A549 (cell line): ENCODE measurements at regions not wholly inside any gene's neighbourhood (a gene's known extent, or its start where the extent isn't known, plus 50 kb on each side); places are given as distances from the start of the nearest gene placed in this dataset.

ENCODE experiments used
- BHLHE40 ChIP-seq: IDR thresholded peaks from 2 replicates; pipeline ENCODE4 v1.6.1; 2012; ENCODE audit warnings: low read depth, low read length, inconsistent platforms
- CBX2 ChIP-seq: fragments of 200-600 bp; sonication (generic); IDR thresholded peaks from 2 replicates; pipeline ENCODE4 v1.6.1; 2016; ENCODE audit warnings: low read depth, mild to moderate bottlenecking, borderline replicate concordance
- CEBPB ChIP-seq, 2 experiments: fragments of >200 bp in 1 of 2; sonication (Bioruptor Twin) in 1 of 2; formaldehyde crosslinking in 1 of 2; IDR thresholded peaks; 2 replicates each; pipeline ENCODE4 v1.6.1; 2012 to 2016
- EP300 ChIP-seq, 2 experiments: fragments of >200 bp; sonication (Bioruptor Twin); formaldehyde crosslinking; IDR thresholded peaks; 2 replicates in 1 of 2; 3 replicates in 1 of 2; pipeline ENCODE4 v1.6.1; 2016 to 2017
- ESRRA ChIP-seq: fragments of 150-350 bp; IDR thresholded peaks from 2 replicates; pipeline ENCODE4 v1.6.1; 2014; ENCODE audit warnings: mild to moderate bottlenecking, low read length, borderline replicate concordance
- KDM5A ChIP-seq: fragments of 200-600 bp; sonication (generic); IDR thresholded peaks from 2 replicates; pipeline ENCODE4 v1.6.1; 2016; ENCODE audit warnings: antibody characterized with exemption, mild to moderate bottlenecking
- POLR2A ChIP-seq: IDR thresholded peaks from 2 replicates; pipeline ENCODE4 v1.6.1; 2012; ENCODE audit warnings: mild to moderate bottlenecking, low read length
- RNF2 ChIP-seq: fragments of 200-600 bp; sonication (generic); IDR thresholded peaks from 2 replicates; pipeline ENCODE4 v1.6.1; 2016; ENCODE audit warnings: low read depth, mild to moderate bottlenecking, antibody characterized with exemption, moderate library complexity, borderline replicate concordance
- SREBF2 ChIP-seq: fragments of 450-650 bp; IDR thresholded peaks from 2 replicates; pipeline ENCODE4 v1.6.1; 2014; ENCODE audit warnings: mild to moderate bottlenecking, moderate library complexity
- TF ChIP-seq, protein P1 (sequence below): fragments of >200 bp; sonication (Bioruptor Twin); formaldehyde crosslinking; IDR thresholded peaks from 3 replicates; pipeline ENCODE4 v1.5.1; 2016
- TF ChIP-seq, protein P2 (sequence below): fragments of 200-600 bp; sonication (generic); IDR thresholded peaks from 2 replicates; pipeline ENCODE4 v1.6.1; 2016; ENCODE audit warnings: antibody characterized with exemption, mild to moderate bottlenecking, moderate library complexity

DNA sequence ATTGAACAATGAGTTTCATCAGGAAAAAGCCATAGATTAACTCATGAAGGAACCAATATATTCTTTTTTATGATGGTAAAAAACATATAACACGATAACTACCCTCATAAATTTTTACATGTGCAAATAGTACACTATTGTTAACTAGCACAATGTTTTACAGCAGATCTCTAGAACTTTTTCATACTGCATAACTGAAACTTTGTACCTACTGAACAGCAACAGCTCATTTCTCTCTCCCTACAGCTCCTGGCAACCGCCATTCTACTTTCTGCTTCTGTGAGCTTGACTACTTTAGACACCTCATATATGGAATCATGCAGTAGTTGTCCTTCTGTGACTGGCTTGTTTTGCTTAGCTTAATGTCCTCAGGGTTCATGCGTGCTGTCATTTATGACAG lies 235.4 kb downstream of the NFKBIZ start:
- TF ChIP-seq, protein P1, sequence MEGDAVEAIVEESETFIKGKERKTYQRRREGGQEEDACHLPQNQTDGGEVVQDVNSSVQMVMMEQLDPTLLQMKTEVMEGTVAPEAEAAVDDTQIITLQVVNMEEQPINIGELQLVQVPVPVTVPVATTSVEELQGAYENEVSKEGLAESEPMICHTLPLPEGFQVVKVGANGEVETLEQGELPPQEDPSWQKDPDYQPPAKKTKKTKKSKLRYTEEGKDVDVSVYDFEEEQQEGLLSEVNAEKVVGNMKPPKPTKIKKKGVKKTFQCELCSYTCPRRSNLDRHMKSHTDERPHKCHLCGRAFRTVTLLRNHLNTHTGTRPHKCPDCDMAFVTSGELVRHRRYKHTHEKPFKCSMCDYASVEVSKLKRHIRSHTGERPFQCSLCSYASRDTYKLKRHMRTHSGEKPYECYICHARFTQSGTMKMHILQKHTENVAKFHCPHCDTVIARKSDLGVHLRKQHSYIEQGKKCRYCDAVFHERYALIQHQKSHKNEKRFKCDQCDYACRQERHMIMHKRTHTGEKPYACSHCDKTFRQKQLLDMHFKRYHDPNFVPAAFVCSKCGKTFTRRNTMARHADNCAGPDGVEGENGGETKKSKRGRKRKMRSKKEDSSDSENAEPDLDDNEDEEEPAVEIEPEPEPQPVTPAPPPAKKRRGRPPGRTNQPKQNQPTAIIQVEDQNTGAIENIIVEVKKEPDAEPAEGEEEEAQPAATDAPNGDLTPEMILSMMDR = no peak
- TF ChIP-seq, protein P2, sequence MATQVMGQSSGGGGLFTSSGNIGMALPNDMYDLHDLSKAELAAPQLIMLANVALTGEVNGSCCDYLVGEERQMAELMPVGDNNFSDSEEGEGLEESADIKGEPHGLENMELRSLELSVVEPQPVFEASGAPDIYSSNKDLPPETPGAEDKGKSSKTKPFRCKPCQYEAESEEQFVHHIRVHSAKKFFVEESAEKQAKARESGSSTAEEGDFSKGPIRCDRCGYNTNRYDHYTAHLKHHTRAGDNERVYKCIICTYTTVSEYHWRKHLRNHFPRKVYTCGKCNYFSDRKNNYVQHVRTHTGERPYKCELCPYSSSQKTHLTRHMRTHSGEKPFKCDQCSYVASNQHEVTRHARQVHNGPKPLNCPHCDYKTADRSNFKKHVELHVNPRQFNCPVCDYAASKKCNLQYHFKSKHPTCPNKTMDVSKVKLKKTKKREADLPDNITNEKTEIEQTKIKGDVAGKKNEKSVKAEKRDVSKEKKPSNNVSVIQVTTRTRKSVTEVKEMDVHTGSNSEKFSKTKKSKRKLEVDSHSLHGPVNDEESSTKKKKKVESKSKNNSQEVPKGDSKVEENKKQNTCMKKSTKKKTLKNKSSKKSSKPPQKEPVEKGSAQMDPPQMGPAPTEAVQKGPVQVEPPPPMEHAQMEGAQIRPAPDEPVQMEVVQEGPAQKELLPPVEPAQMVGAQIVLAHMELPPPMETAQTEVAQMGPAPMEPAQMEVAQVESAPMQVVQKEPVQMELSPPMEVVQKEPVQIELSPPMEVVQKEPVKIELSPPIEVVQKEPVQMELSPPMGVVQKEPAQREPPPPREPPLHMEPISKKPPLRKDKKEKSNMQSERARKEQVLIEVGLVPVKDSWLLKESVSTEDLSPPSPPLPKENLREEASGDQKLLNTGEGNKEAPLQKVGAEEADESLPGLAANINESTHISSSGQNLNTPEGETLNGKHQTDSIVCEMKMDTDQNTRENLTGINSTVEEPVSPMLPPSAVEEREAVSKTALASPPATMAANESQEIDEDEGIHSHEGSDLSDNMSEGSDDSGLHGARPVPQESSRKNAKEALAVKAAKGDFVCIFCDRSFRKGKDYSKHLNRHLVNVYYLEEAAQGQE = no peak
- TF ChIP-seq CBX2 (no peak), POLR2A (no peak), ESRRA (no peak), KDM5A (no peak), SREBF2 (no peak), BHLHE40 (no peak), CEBPB (IDR thresholded peaks at IDR 0.05) (no peak), EP300 (IDR thresholded peaks at IDR 0.05) (no peak), RNF2 (no peak)
